HG02678 (cell line): ENCODE measurements at regions not wholly inside any gene's neighbourhood (a gene's known extent, or its start where the extent isn't known, plus 50 kb on each side); places are given as distances from the start of the nearest gene placed in this dataset.
"Not testable (repeated sequence)": the region's sequence is repeated elsewhere in the genome, so short reads cannot be mapped to it uniquely, and the experiment has no call there.

Source experiments
- ATAC-seq: cut with Tn5 transposase; IDR thresholded peaks from one replicate; pipeline ENCODE4 v1.9.1; 2021; ENCODE audit warnings: mild to moderate bottlenecking, moderate library complexity; ENCODE audit not compliant: unreplicated experiment

DNA sequence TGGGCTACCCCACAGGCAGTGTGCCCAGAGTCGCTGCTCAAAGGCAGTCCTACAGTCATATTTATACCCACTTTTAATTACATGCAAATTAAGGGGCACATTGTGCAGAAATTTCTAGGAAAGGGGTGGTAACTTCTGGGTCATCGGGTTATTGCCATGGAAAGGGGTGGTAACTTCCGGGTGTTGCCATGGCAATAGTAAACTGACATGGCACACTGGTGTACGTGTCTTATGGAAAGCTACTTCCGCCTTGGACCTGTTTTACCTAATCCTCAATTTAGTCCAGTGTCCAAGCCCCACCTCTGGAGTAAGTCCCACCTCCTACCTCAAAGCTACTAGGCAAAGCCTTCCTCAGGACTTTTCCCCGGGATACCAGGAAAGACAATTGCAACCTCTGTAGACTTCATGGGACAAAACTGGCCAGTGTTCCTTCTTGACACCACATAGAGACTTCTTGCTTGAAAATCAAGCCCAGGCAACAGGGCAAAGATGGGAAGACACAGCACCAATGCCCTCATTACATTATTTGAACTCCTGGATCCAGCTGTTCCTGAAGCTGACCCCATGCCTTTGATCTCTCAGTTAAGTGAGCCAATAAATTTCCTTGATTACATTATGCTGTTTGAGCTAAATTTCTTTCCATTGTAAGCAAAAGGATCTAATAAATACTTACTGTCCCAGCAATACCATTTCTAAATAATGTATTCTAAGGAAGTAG, 63.3 kb upstream of the AGAP1 start:
- ATAC-seq = no peak

DNA sequence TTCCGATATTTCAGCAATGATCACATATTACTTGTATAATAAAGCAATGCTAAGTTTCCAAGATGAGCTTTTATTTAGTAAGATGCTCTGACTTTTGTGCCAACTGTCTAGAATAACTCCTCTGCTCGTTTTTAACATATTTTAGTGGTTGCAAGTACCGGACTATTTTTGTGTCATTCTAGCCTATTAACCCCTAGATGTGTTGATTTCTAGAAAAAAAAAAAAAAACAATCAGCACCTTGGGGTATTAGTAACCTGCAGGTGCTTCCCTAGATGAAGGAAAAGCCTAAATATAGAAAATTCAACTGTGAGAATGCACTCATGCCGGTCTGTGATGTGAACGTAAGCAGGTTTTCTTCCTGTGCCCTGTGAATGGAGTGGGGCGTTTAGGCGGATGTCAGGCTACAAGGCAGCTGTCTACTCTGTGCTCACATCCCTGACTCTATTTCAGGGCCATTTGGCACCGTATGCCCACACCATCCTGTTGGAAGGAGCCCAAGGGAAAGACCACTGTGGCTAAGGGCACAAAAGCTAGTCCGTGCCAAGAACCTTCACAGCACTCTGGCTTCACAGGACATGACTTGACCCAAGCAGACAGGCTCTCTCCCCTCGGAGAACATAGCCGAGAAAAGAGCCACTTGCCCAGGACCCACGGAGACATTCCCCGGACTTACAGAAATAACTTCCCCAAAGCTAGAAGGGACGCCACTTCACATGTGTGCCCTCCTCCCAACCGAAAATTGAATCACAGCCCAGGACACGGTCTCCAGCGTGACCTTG, 60.9 kb upstream of the AGAP1 start:
- no peak for ATAC-seq

DNA sequence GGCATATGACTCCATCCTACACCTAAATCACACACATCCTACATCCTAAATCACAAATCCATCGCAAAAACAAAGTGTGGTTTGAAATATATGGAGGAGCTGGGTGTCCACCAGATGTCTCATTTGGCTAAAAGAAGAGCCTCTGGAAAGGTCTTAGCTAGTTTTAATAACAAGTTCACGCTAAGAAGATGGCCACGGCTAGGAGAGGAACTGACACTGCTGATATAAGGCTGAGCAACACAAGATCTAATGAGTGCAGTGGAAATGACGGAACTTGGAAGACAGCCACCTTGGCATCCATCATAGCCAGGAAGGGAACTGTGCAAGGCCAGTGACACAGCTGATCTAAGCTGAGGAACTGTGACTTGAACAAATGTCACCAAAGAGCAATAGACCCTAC, 60.0 kb upstream of the AGAP1 start:
- no peak for ATAC-seq

DNA sequence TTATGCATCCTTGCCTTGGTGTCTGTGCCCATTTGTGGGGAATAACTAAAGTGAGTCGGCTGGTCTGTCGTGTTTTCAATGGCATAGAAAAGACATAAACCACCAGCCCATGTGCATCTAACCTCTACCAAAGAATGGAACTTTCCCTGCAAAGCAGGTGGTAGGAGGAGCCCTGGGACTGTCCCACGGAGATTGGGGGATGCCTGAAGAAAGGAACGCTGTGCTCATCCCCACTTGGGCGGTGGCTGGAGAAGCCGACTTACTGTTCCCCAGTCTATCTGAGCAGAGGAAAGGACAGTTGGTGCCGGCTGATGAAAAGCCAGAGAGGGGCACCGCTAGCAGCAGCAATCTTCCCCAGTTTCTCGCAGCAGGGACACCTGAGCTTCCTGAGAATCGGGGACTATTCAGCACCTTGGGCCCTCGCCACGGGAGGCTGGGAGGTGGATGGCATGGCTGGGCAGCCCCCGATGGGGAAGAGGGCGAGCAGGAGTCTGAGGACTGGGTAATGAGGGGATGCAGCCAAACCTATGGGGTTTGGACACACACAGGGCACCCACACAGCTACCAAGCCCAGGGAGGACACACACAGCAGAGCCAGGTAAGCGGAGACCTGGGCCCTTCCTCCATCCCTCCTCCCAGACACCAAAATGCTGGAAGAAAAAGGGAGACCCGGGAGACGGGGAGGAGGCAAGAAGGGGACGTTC, 53.7 kb upstream of the AGAP1 start:
- ATAC-seq = no peak

DNA sequence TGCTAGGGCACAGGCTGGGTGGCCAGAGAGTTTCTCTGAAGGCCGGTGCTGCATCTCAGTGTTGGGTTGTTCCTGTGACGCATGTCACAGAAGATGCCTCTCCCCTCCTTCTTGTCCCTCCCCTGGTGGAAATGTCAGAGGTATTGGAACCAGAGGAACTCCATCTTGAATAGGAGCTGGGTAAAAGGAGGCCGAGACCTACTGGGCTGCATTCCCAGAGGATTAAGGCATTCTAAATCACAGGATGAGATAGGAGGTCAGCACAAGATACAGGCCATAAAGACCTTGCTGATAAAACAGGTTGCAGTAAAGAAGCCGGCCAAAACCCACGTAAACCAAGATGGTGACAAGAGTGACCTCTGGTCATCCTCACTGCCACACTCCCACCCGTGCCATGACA, 50.3 kb upstream of the AGAP1 start:
- not testable (repeated sequence) for ATAC-seq
